ENCODE measurements at regions not wholly inside any gene's neighbourhood (a gene's known extent, or its start where the extent isn't known, plus 50 kb on each side); places are given as distances from the start of the nearest gene placed in this dataset.

DNA sequence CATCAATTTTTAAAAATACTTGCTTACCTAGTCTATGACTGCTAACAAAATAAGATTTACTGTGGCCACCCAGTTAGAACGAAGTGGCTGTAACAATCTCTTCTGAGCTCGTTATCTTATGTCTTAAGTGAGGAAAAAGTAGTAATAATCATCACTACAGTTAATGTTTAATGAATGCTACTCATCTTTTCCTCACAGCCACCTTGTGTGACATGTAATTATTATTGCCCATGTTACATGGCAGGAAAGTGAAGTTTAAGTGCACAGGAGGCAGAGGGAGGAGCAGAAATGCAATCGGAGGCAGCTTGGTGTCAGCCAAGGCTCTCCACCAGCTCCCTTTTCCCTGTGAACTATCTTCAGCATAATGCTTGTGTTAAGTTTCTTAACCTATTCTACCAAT, 260.3 kb downstream of the B3GLCT start:
- TF ChIP-seq, protein P1, sequence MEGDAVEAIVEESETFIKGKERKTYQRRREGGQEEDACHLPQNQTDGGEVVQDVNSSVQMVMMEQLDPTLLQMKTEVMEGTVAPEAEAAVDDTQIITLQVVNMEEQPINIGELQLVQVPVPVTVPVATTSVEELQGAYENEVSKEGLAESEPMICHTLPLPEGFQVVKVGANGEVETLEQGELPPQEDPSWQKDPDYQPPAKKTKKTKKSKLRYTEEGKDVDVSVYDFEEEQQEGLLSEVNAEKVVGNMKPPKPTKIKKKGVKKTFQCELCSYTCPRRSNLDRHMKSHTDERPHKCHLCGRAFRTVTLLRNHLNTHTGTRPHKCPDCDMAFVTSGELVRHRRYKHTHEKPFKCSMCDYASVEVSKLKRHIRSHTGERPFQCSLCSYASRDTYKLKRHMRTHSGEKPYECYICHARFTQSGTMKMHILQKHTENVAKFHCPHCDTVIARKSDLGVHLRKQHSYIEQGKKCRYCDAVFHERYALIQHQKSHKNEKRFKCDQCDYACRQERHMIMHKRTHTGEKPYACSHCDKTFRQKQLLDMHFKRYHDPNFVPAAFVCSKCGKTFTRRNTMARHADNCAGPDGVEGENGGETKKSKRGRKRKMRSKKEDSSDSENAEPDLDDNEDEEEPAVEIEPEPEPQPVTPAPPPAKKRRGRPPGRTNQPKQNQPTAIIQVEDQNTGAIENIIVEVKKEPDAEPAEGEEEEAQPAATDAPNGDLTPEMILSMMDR (IDR thresholded peaks at IDR 0.05) = no peak
- TF ChIP-seq POLR2A (IDR thresholded peaks at IDR 0.05) = no peak

Data from Peyer's patch (tissue), 4 donors.